ENCODE measurements at regions not wholly inside any gene's neighbourhood (a gene's known extent, or its start where the extent isn't known, plus 50 kb on each side); places are given as distances from the start of the nearest gene placed in this dataset.
A peak's percentile ranks its signal among the peaks of the same experiment; 100 is the strongest.

DNA sequence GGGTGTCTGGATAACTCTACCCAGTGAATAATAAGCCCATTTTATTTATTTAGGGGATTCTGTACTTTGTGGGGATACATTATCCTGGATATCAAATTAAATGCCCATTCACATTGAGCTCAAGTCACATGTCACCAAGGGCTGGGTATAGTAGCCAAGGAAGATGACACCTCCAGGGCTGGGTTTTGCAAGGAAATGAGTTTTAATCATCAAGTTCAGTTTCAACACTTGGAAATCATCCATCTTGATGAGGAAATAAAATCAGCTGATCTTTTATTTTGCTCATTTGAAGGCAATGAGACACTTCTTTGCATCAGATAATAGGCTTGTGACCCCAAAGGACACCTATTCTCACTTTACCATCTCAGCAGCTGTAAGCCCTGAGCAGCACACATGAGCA lies 80.0 kb upstream of the TNR start:
- Histone ChIP-seq H3K36me3 (no peaks in the 10 kb centered on the region), H3K9me3 (replicated peaks) (no peaks in the 10 kb centered on the region), H3K27ac (no peak overlapping the region), H3K4me3 (no peak overlapping the region), H3K27me3 (no peaks in the 10 kb centered on the region), H3K4me1 (no peaks in the 10 kb centered on the region)
- DNase-seq: no peak

DNA sequence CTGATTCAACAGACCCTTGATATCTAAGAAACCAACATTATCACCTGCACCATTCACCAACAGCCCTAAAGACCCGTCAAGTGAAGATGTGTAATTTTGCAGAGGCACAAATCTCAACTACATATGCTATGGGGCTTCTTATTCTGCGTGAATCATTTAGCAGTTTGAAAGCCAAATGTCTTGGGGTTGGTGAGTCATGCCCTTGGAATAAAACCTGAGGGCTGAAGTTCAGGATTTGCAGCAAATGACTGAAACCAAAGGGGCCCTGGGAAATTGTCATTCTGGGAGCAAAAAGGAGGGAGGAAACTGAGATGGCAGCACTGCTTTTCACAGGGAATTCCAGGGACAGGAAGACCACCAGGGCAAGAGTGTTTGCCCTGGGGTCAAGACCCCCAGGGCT lies 79.2 kb upstream of the TNR start:
- no peaks in the 10 kb centered on the region for H3K36me3 ChIP-seq
- no peaks in the 10 kb centered on the region for H3K9me3 ChIP-seq (replicated peaks)
- H3K27ac ChIP-seq: no peak overlapping the region
- DNase-seq: no peak
- no peaks in the 10 kb centered on the region for H3K27me3 ChIP-seq
- H3K4me1 ChIP-seq: no peaks in the 10 kb centered on the region
- H3K4me3 ChIP-seq: no peak overlapping the region

GRCh38 chr1:175820456-175821025 lies 77.1 kb upstream of the TNR start:
- H3K4me3 ChIP-seq: no peak overlapping the region
- no peak overlapping the region for H3K27ac ChIP-seq
- no peak for DNase-seq
- no peaks in the 10 kb centered on the region for H3K36me3 ChIP-seq
- no peaks in the 10 kb centered on the region for H3K4me1 ChIP-seq
- no peaks in the 10 kb centered on the region for H3K9me3 ChIP-seq (replicated peaks)
- no peaks in the 10 kb centered on the region for H3K27me3 ChIP-seq

DNA sequence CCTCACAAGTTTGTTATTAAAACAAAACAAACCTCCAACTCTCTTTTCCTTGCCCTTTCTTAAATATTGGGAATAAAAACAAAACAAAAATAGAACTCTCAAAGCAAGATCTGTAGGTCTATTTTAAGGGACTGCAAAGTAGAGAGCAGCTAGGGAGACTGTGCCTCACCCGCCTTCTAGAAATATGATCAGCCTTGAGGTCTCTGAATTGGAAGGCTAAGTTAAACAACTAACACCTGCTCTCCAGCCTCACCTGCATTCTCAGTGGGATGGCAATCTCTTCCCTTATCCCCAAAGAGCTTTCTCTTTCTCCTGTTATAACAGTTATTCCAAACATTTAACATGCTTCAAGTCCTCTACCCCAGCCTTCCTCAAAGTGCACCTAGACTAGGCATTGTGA lies 75.5 kb upstream of the TNR start:
- DNase-seq: peak in 1 of 2 experiments; percentile 3
- H3K9me3 ChIP-seq (replicated peaks): no peaks in the 10 kb centered on the region
- H3K4me3 ChIP-seq: no peak overlapping the region
- H3K36me3 ChIP-seq: no peaks in the 10 kb centered on the region
- no peak overlapping the region for H3K27ac ChIP-seq
- H3K27me3 ChIP-seq: no peaks in the 10 kb centered on the region
- H3K4me1 ChIP-seq: no peaks in the 10 kb centered on the region

DNA sequence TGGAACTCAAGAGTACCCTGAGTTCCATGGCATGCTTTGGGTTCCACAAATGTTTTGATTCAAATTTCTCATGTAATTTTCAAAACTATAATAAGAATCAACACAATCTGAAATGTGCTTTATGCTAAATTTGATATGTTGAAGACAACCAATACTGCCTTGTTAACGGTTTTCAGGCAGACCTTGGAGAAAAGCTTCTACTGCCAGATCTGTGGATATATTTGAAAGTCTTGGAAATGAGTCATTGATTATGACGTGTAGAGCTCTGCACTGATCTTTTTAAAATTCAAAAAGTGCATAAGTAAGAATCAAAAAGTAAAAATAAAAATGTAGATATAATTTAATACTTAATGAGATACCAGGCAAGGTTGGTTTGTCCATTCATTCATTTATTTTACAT lies 74.0 kb upstream of the TNR start:
- H3K27ac ChIP-seq: no peak overlapping the region
- no peaks in the 10 kb centered on the region for H3K4me1 ChIP-seq
- no peaks in the 10 kb centered on the region for H3K36me3 ChIP-seq
- H3K27me3 ChIP-seq: no peaks in the 10 kb centered on the region
- H3K9me3 ChIP-seq (replicated peaks): no peaks in the 10 kb centered on the region; the same call in 1 of the 2 replicates
- no peak for DNase-seq
- H3K4me3 ChIP-seq: no peak overlapping the region

DNA sequence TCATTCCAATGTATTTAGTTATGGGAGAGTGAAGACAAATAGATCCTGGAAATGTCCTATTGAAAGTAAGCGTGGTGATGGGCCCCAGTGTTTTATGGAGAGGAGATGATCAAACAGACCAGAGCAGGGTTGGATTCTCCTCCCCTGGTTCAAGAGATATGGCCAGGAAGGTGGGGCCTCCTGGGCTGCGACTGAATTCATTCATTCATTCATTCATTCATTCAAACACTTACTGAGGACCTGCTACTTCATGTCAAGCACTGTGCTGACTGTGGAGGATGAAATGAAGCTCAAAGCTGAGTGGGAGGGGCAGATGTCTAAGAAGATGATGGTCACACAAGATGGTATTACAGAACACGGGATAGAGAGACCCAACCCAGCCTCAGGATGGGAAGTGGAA lies 71.5 kb upstream of the TNR start:
- H3K27me3 ChIP-seq: no peaks in the 10 kb centered on the region
- no peaks in the 10 kb centered on the region for H3K4me1 ChIP-seq
- no peaks in the 10 kb centered on the region for H3K36me3 ChIP-seq
- no peaks in the 10 kb centered on the region; the same call in 1 of the 2 replicates for H3K9me3 ChIP-seq (replicated peaks)
- H3K4me3 ChIP-seq: no peak overlapping the region
- H3K27ac ChIP-seq: no peak overlapping the region
- no peak for DNase-seq

DNA sequence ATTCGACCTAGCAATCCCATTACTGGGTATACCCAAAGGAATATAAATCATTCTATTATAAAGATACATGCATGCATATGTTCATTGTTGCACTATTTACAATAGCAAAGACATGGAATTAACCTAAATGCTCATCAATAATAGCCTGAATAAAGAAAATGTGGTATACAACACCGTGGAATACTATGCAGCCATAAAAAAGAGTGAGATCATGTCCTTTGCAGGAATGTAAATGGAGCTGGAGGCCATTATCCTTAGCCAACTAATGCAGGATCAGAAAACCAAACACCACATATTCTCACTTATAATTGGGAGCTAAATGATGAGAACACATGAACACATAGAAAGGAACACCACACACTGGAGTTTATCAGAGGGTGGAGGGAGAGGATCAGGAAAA lies 69.5 kb upstream of the TNR start:
- Histone ChIP-seq H3K27me3 (no peaks in the 10 kb centered on the region), H3K4me1 (no peaks in the 10 kb centered on the region), H3K36me3 (no peaks in the 10 kb centered on the region), H3K9me3 (replicated peaks) (no peaks in the 10 kb centered on the region; the same call in 1 of the 2 replicates), H3K27ac (no peak overlapping the region), H3K4me3 (no peak overlapping the region)
- no peak for DNase-seq

- Histone ChIP-seq H3K27me3 (no peaks in the 10 kb centered on the region), H3K9me3 (replicated peaks) (no peaks in the 10 kb centered on the region; the same call in 1 of the 2 replicates), H3K4me3 (no peak overlapping the region), H3K36me3 (no peaks in the 10 kb centered on the region), H3K4me1 (no peaks in the 10 kb centered on the region), H3K27ac (no peak overlapping the region)
- no peak for DNase-seq
Observed at GRCh38 chr1:175810305-175810704, 66.9 kb upstream of the TNR start.

- no peaks in the 10 kb centered on the region; the same call in 1 of the 2 replicates for H3K9me3 ChIP-seq (replicated peaks)
- no peak overlapping the region for H3K4me3 ChIP-seq
- DNase-seq: no peak
- H3K4me1 ChIP-seq: no peaks in the 10 kb centered on the region
- H3K27me3 ChIP-seq: no peaks in the 10 kb centered on the region
- H3K27ac ChIP-seq: no peak overlapping the region
- H3K36me3 ChIP-seq: no peaks in the 10 kb centered on the region
Observed at GRCh38 chr1:175808999-175809398, 65.6 kb upstream of the TNR start.

- Histone ChIP-seq H3K36me3 (no peaks in the 10 kb centered on the region), H3K27me3 (no peaks in the 10 kb centered on the region), H3K4me1 (no peaks in the 10 kb centered on the region), H3K9me3 (replicated peaks) (no peaks in the 10 kb centered on the region; the same call in 1 of the 2 replicates), H3K4me3 (no peak overlapping the region), H3K27ac (no peak overlapping the region)
- DNase-seq: no peak
Observed at GRCh38 chr1:175808573-175808972, 65.2 kb upstream of the TNR start.

DNA sequence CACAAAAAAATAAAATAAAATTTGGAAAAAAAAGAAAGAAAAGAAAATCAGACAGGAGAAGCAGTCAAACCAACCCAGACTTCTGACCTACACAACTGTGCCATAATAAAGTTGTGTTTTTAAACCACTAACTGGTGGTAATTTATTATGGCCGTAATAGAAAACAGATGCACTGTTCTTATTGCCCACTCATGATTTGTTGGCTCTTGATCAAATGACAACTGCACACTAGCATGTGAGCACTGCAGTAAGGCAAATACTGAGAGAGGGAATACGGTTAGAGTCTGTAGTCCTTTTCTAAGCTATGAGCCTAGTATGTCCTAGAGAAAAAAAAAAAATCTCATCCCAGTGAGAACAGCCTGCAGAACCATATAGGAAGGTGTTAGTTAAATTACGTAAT lies 61.2 kb upstream of the TNR start:
- Histone ChIP-seq H3K27me3 (no peaks in the 10 kb centered on the region), H3K9me3 (replicated peaks) (no peaks in the 10 kb centered on the region), H3K36me3 (no peaks in the 10 kb centered on the region), H3K4me3 (no peak overlapping the region), H3K4me1 (no peaks in the 10 kb centered on the region), H3K27ac (no peak overlapping the region)
- no peak for DNase-seq

DNA sequence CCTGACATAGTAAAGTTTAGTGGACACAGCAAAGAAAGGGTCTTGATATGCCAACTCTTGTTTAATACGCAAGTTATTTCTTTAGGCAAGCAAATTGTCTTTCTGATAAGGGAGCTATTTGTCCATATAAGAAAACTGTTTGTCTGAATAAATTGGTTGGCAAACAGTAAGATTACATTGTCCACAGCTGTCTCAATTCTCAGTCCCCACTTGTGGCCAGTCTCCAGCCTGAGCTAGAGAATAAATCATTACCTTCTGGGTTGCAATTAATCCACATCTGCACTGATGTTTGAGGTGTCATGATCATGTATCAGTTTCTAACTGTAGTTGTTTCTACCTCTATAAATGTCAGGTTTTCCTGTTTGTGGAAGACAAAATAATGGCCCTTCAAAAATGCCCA lies 60.0 kb upstream of the TNR start:
- no peak for DNase-seq
- Histone ChIP-seq H3K4me1 (no peaks in the 10 kb centered on the region), H3K9me3 (replicated peaks) (no peaks in the 10 kb centered on the region), H3K4me3 (no peak overlapping the region), H3K27ac (no peak overlapping the region), H3K36me3 (no peaks in the 10 kb centered on the region), H3K27me3 (no peaks in the 10 kb centered on the region)

- no peak for DNase-seq
- Histone ChIP-seq H3K4me3 (no peak overlapping the region), H3K27ac (no peak overlapping the region), H3K36me3 (no peaks in the 10 kb centered on the region), H3K27me3 (no peaks in the 10 kb centered on the region), H3K9me3 (replicated peaks) (no peaks in the 10 kb centered on the region), H3K4me1 (no peaks in the 10 kb centered on the region)
Observed at GRCh38 chr1:175802407-175803123, 59.2 kb upstream of the TNR start.

GRCh38 chr1:175801979-175802378 lies 58.6 kb upstream of the TNR start:
- H3K27me3 ChIP-seq: no peaks in the 10 kb centered on the region
- DNase-seq: no peak

GRCh38 chr1:175797576-175797975 lies 54.2 kb upstream of the TNR start:
- Histone ChIP-seq H3K4me3 (no peak overlapping the region), H3K36me3 (no peaks in the 10 kb centered on the region), H3K9me3 (replicated peaks) (no peaks in the 10 kb centered on the region), H3K27ac (no peak overlapping the region), H3K27me3 (no peaks in the 10 kb centered on the region), H3K4me1 (no peaks in the 10 kb centered on the region)
- no peak for DNase-seq

More at GRCh38 chr1:175801979-175802378, 58.6 kb upstream of the TNR start:
- Histone ChIP-seq H3K9me3 (replicated peaks) (no peaks in the 10 kb centered on the region), H3K4me1 (no peaks in the 10 kb centered on the region), H3K36me3 (no peaks in the 10 kb centered on the region), H3K4me3 (no peak overlapping the region), H3K27ac (no peak overlapping the region)

- no peak overlapping the region for H3K27ac ChIP-seq
- no peaks in the 10 kb centered on the region for H3K36me3 ChIP-seq
Observed at GRCh38 chr1:175794586-175794985, 51.2 kb upstream of the TNR start.

More at GRCh38 chr1:175794586-175794985, 51.2 kb upstream of the TNR start:
- no peaks in the 10 kb centered on the region for H3K4me1 ChIP-seq
- DNase-seq: no peak
- no peak overlapping the region for H3K4me3 ChIP-seq
- no peaks in the 10 kb centered on the region for H3K9me3 ChIP-seq (replicated peaks)
- no peaks in the 10 kb centered on the region for H3K27me3 ChIP-seq

All from SJCRH30 (cell line).